Esophagus muscularis mucosa (tissue), 4 donors: ENCODE measurements at regions not wholly inside any gene's neighbourhood (a gene's known extent, or its start where the extent isn't known, plus 50 kb on each side); places are given as distances from the start of the nearest gene placed in this dataset.

Source experiments
- DNase-seq: peaks from one replicate; pipeline ENCODE4 v3.0.0-alpha.2; 2017; ENCODE audit errors: extremely low spot score
- H3K27ac ChIP-seq, 4 donors: fragments of 200-600 bp; sonication (generic); replicated peaks in 1 of 4; 1 replicate in 3 of 4; 2 replicates in 1 of 4; pipeline ENCODE4 v1.5.1; 2016 to 2019; ENCODE audit warnings: mild to moderate bottlenecking in 1 of 4
- H3K27me3 ChIP-seq, 4 donors: fragments of 200-600 bp; sonication (generic); one replicate each; pipeline versions ENCODE4 v1.5.1 to v1.6.0; 2016 to 2019
- H3K36me3 ChIP-seq, 4 donors: fragments of 200-600 bp; sonication (generic); one replicate each; pipeline ENCODE4 v1.5.1; 2016 to 2019
- H3K4me1 ChIP-seq, 4 donors: fragments of 200-600 bp; sonication (generic); one replicate each; pipeline ENCODE4 v1.5.1; 2016 to 2019
- H3K4me3 ChIP-seq, 4 donors: fragments of 200-600 bp; sonication (generic); 1 replicate in 2 of 4; 2 replicates in 2 of 4; pipeline ENCODE4 v1.5.1; 2016 to 2019; ENCODE audit warnings: mild to moderate bottlenecking in 4 of 4, moderate library complexity in 1 of 4
- H3K9me3 ChIP-seq, 4 donors: fragments of 200-600 bp; sonication (generic); 1 replicate in 3 of 4; 2 replicates in 1 of 4; pipeline ENCODE4 v1.5.1; 2016 to 2019
- CTCF ChIP-seq, 3 experiments: fragments of 200-600 bp in 2 of 3; fragments of 450-650 bp in 1 of 3; sonication (generic) in 2 of 3; IDR thresholded peaks; one replicate each; pipeline ENCODE4 v1.5.1; 2017 to 2019; ENCODE audit warnings: antibody characterized with exemption in 3 of 3, mild to moderate bottlenecking in 2 of 3, moderate library complexity in 1 of 3
- EP300 ChIP-seq: sonication (generic); formaldehyde crosslinking; IDR thresholded peaks from one replicate; pipeline ENCODE4 v1.6.1; 2017; ENCODE audit warnings: antibody characterized with exemption
- POLR2A ChIP-seq: fragments of 450-650 bp; IDR thresholded peaks from one replicate; pipeline ENCODE4 v1.6.1; 2017; ENCODE audit warnings: antibody characterized with exemption, moderate library complexity, mild to moderate bottlenecking, low read depth
- POLR2AphosphoS5 ChIP-seq, 2 donors: sonication (generic); formaldehyde crosslinking; IDR thresholded peaks; one replicate each; pipeline ENCODE4 v1.6.1; 2017; ENCODE audit warnings: antibody characterized with exemption in 2 of 2
- WGBS: methylation state at CpG from one replicate; pipeline ENCODE4 v1.1.5; 2018; 5-methylcytosine and 5-hydroxymethylcytosine counted together
- intact Hi-C: fragments of 100-400 bp; cut with DNase I; formaldehyde crosslinking; loops from one replicate; pipeline ENCODE4 v1.15.1; 2023

GRCh38 chrX:63561425-63561824 is 210.3 kb upstream of the SPIN4 start:
- no peaks in the 10 kb centered on the region for H3K36me3 ChIP-seq
- H3K27ac ChIP-seq, result peak overlapping the region; percentile 77 to 85 (median 80)
- no peaks in the 10 kb centered on the region for H3K27me3 ChIP-seq
- H3K4me1 ChIP-seq, result peaks cover 0 to 23% (median 3%) of the 10 kb centered on the region in 4 donors
- TF ChIP-seq CTCF (IDR thresholded peaks at IDR 0.05), result no peak
- no peaks in the 10 kb centered on the region for H3K9me3 ChIP-seq
- no peak for DNase-seq
- H3K4me3 ChIP-seq, result peak overlapping the region; percentile 61 to 77 (median 68)
- 44% methylated on average over 6 of the region's 6 CpGs for WGBS
- intact Hi-C loops, result no loop called here

GRCh38 chrX:63560601-63561218 is 209.6 kb upstream of the SPIN4 start:
- Histone ChIP-seq H3K9me3 (no peaks in the 10 kb centered on the region), H3K27me3 (no peaks in the 10 kb centered on the region), H3K4me1 (peaks cover 0 to 23% (median 3%) of the 10 kb centered on the region in 4 donors), H3K27ac (peak overlapping the region; percentile 77 to 85 (median 80)), H3K4me3 (peak overlapping the region; percentile 61 to 77 (median 68)), H3K36me3 (no peaks in the 10 kb centered on the region)
- WGBS, result 25% methylated on average over 19 of the region's 20 CpGs
- intact Hi-C loops, result no loop called here
- DNase-seq, result no peak
- no peak for TF ChIP-seq CTCF (IDR thresholded peaks at IDR 0.05)
- no peak for TF ChIP-seq POLR2A
- TF ChIP-seq POLR2AphosphoS5 (IDR thresholded peaks at IDR 0.05), result peak; percentile 72

GRCh38 chrX:63551856-63552255 is 200.7 kb upstream of the SPIN4 start:
- 86% methylated on average over 3 of the region's 3 CpGs for WGBS
- TF ChIP-seq EP300 (no peak), CTCF (IDR thresholded peaks at IDR 0.05) (no peak), POLR2AphosphoS5 (IDR thresholded peaks at IDR 0.05) (no peak), POLR2A (no peak)

DNA sequence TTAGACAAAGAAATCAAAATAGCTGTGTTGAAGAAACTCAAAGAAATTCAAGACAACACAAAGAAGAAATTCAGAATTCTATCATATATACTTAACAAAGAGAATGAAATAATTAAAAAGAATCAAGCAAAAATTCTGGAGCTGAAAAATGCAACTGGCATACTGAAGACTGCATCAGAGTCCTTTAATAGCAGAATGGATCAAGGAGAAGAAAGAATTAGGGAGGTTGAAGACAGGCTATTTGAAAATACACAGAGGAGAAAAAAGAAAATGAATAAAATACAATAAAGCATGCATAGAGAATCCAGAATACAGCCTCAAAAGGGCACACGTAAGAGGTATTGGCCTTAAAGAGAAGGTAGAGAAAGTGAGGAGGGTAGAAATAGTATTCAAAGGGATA is 179.5 kb upstream of the SPIN4 start:
- DNase-seq, result no peak
- WGBS, result 93% methylated on average over 1 of the region's 1 CpG
- H3K9me3 ChIP-seq, result peaks cover 0 to 4% (median 0%) of the 10 kb centered on the region in 4 donors
- no peaks in the 10 kb centered on the region for H3K4me1 ChIP-seq
- no peaks in the 10 kb centered on the region for H3K36me3 ChIP-seq
- intact Hi-C loops, result no loop called here
- no peaks in the 10 kb centered on the region for H3K27me3 ChIP-seq
- TF ChIP-seq CTCF (IDR thresholded peaks at IDR 0.05) (no peak), EP300 (no peak), POLR2AphosphoS5 (IDR thresholded peaks at IDR 0.05) (no peak), POLR2A (no peak)
- no peak overlapping the region for H3K27ac ChIP-seq
- no peak overlapping the region for H3K4me3 ChIP-seq

More at GRCh38 chrX:63551856-63552255, 200.7 kb upstream of the SPIN4 start:
- Histone ChIP-seq H3K4me1 (no peaks in the 10 kb centered on the region), H3K36me3 (no peaks in the 10 kb centered on the region), H3K27me3 (no peaks in the 10 kb centered on the region), H3K27ac (no peak overlapping the region), H3K9me3 (peaks cover 0 to 11% (median 0%) of the 10 kb centered on the region in 4 donors), H3K4me3 (no peak overlapping the region)
- intact Hi-C loops, result no loop called here
- no peak for DNase-seq

- no peaks in the 10 kb centered on the region for H3K4me1 ChIP-seq
- no peak for DNase-seq
Measured at GRCh38 chrX:63529961-63530360, 178.8 kb upstream of the SPIN4 start.

More at GRCh38 chrX:63529961-63530360, 178.8 kb upstream of the SPIN4 start:
- Histone ChIP-seq H3K27me3 (no peaks in the 10 kb centered on the region), H3K36me3 (no peaks in the 10 kb centered on the region), H3K9me3 (peaks cover 0 to 4% (median 0%) of the 10 kb centered on the region in 4 donors), H3K27ac (no peak overlapping the region), H3K4me3 (no peak overlapping the region)
- WGBS, result 82% methylated on average over 2 of the region's 2 CpGs
- TF ChIP-seq POLR2AphosphoS5 (IDR thresholded peaks at IDR 0.05) (no peak), EP300 (no peak)
- intact Hi-C loops, result no loop called here
